ENCODE measurements at regions not wholly inside any gene's neighbourhood (a gene's known extent, or its start where the extent isn't known, plus 50 kb on each side); places are given as distances from the start of the nearest gene placed in this dataset.

DNA sequence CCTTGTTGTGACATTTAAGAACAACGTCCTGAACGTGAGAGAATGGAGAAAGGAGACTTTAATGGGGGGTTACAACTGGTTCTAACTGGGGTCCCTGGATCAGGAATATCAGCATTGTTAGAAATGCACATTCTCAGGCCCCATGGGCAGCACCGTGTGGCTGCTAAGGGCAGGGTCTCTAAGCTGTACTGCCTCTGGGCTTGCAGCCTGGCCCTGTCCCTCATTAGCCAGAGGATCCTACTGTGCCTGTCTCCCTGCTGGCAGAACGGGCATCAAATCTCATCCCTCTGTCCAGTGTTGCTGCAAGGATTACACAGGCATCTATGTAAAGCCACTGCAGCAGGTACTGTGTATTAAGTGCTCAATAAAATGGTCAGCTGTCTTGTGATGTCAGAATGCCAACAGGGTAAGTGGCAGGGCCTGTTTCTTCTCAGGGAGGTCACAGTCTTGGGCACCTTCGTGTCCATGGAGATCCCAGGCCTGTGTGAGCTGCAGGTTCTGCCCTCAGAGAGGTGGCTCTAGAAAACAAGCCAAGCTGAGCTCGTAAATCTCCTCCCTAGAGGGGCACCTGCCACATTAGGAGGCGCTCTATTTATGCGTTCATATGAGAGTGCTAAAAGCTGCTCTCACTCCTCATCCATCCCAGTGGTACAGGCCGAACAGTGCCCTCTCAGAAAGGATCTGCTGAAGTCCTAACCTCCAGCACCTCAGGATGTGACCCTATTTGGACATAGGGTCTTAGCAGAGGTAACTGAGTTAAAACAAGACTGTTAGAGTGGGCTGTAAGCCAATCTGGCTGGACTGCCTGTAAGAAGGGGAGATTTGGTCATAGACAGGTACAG, 210.5 kb downstream of the GADD45G start:
- no peak for DNase-seq

DNA sequence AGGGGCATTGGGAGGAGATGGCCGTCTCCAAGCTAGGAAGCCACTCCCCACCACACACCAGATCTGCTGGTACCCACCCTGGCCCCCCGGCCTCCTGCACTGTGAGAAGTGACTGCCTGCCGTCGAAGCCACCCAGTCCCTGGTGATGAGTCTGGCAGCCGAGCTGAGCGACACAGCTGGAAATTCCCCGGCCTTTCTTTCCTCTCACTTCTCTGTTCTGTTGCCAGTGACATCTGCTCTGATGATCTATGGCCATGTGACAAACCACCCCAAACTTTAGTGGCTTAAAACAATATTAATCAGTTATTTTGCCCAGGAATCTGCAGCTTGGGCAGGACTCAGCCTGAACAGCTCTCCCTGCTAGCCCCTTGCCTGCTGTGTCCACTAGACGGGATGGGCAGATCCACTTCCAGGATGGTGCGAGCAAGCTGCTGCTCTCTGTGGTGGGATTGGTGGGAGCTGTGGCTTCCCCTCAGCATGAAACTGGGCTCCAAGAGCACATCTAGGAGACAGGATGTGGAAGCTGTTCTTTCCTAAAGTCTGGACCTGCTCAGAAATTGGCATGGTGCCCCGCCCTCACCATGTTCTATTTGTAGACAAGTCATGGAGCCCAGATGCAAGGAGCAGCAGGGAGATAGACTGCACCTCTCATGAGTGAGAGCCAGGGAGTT, 211.2 kb downstream of the GADD45G start:
- DNase-seq: no peak

DNA sequence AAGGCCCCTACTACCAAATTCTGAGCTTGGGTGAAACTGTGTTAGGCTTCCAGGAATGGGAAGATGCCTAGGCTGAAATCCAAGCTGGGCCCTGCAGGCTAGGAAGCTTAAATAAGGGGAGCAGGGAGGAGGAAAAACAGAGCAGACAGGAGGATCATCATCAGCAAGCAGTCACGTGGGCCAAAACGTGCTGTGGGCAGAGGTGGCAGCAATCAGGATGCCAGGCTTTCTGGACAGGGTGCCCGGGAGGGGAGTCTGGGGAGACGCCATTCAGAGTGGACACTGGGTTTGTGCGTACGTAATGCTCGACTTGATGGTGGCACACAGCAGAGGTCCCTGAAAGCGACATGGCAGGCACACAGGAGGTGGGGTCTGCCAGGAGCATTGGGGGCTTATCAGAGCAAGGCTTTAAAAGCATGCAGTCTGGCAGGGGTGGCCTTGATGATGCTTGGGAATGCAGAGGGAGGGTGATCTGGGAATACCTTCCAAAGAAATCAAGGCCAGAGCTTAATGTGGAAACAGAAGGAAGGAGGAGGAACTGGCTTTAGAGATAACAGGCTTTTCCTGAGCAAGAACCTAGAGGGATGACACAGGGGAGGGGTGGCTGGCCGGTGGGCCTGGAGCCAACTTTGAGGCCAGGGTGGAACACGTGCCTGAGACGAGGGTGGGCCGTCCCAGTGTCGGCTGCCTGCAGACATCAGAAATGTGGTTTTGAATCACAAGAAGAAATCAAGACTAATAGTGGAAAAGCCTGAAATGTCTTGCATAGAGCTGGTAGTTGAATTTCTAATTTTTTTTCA, 212.5 kb downstream of the GADD45G start:
- no peak for DNase-seq

DNA sequence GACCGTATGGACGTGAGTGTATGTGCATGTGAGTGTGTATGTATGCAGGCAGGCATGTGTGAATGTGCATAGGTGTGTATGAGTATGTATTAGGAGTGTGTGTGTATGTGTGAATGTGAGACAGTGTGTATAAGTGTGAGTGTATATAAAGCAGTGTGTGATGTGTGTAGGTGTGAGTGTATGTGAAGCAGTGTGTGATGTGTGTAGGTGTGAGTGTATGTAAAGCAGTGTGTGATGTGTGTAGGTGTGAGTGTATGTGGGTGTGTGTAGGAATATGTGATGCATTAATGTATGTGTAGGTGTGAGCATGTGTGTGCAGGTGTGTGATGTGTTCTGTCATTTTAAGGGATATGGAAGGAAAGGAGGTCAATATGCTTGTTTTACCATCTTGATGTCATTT, 215.5 kb downstream of the GADD45G start:
- DNase-seq: no peak

DNA sequence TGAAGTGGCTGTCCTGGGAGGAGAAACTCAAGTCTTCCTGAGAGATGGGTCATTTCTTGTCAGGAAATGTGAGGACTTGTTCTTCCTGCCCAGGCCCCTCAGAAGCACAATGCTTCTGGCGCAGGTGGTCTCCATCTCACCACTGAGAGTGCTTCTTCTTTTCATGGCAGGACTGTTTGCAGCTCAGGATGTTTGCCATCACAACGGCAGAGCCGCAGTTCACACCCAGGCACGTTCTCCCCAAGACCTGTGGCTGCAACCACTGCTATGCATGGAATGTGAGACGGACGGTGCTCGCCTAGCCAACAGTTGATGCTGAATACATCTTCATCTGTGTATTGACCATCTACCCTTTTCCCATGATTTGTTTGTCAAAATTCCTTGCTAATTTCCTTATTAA, 216.3 kb downstream of the GADD45G start:
- no peak for DNase-seq

DNA sequence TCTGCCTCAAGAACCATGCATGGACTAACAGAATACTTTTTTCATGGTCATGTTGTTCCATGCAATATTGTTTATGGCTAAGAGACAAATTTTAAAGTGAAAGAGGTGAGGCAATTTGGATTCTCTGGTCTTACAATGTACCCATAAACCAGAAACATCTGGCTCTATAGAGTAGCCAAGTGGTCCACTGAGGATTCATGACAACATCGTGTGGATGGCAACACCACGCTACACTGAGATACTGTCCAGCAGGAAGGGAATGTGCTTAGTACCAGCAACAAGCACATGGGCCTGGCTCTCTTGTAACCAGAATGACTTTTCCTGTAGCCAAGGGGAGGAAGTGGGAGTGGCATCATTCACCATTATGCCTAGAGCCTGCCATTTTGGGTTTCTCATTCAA, 218.2 kb downstream of the GADD45G start:
- no peak for DNase-seq

DNA sequence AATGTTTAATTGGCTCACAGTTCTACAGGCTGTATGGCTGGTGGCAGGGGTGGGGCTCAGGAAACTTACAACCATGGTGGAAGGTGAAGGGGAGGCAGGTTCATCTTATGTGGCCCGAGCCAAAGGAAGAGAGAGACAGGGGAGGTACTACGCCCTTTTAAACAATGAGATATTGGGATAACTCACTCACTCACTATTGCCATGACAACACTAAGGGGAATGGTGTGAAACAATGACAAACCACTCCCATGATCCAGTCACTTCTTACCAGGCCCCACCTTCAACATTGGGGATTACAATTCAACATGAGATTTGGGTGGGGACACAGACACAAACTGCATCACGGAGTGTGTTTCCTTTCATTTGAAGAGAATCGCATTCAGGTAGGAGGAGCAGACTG, 220.9 kb downstream of the GADD45G start:
- DNase-seq: no peak

DNA sequence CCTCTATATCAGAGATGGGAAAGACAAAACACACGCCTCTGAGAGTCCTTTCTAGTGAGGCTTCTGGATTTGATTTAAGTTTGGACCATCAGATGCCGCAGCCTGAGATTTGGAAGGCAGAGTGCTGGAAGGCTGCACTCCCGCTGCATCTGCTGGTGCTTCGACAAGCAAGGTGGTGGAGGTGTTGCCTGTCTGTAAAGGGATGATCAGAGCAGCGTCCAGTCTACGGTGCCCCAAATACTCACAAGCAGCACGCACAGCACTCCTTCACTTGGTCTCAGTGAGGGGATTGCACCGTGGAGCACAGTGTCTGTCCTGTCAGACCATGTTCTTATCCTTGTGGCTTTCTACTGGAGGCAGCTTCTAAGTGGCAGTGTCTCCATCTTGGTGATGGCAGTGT, 221.4 kb downstream of the GADD45G start:
- no peak for DNase-seq

DNA sequence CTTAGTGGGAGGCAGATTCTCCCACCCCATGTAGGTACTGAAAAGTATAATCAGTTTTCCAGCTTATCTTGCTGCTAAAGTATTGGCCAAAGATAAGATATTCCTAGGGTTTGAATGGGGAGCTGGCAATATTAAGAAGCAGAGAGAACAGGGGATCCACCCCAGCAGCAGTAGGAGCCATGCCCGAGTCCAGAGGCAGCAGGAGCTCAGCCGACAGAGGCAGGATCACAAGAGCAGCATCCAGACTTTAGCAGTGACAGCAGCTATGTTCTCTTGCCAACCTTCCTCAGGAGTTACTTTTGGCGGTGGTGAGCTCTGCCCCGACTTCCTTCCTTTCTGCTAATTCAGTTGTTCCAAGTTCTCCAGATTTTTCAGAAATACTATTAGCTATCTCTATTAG, 224.5 kb downstream of the GADD45G start:
- no peak for DNase-seq

DNA sequence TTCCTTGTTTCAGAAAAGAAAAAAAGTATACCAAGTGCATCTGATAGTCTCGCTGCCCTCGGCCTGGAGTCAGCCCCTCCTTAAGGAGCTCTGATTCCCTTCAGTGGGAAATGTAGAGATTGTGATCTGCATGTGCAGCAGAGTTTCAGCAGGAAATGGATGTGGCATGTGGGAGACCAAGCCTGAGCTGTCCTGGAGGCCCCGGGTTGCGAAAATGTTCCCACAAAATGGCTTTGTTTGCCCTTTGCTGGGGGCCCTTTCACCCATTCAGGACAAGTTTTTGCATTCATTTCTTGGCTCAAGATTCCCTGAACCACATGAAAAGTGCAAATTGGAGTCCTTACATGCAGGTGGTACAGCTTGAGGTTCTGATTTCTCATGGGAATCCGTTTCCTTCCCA, 230.9 kb downstream of the GADD45G start:
- DNase-seq: no peak

DNA sequence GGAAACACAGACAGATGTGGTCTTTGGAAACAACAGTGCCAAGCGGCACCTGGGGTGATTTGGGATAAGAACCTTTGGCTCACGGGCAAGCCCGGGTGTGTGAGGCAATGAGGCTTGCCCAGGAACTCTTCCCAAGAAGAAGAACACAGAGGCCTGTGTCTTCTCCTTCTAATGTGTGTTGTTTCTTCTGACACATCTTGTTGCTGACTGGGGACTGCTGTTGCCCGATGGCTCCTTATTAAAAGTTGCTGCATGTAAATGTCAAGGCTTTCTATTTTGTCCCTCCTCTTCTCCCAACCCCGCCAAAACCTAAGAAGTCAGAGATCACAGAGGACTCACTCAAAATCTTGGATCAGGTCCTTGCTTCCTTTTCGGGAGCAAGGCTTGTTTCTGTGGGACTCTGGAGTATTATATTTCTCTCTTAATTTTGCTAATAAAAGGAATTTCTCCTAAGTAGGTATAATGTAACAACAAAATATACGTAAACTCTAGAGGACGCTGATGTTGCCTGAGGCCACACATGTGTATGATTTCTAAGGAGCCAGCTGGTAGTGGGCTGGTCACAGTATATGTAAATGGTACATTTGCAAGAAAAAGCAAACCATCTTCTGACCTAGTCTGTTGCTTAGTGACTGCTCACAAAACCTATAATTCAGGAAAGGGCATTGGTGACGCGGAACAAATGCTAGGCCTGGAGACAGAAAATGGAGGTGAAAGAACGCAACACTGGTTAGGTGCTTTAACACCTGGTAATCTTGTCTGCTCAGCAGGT, 232.5 kb downstream of the GADD45G start:
- DNase-seq: no peak

DNA sequence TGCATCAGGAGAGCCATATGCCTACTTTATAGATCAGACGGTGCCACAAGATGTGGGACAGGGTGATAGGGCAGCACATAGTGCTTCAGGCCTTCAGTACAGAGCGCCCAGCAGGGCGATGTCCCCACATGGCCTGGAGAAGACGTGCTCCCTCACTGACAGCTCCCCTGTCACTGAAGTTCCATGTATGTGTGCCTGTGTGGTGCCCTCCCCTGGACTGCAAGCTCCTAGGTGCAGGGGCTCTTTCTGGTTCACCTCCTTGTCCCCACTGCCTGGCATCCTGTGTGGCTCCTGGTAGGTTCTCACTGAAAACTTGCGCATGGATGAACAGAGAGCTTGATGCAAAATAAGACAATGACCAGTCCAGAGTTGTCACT, 233.1 kb downstream of the GADD45G start:
- DNase-seq: no peak

DNA sequence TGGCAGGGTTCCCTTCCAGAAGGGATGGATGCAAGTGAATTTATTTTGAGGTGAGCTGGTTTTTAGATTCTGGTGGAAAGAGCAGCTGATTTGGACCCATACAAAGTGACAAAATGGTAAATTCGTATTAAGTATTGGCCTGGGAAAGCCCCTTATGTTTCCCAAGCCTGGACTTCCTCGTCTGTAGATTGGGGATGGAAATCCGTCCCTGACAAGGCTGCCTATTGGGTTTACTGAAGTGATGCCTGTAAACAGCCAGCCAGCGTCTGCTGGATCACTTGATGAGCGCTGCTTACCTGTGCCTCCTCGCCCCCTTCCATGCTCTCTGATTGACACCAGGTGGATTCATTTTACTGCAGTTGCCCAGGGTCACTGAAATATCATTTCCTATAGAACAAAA, 233.8 kb downstream of the GADD45G start:
- DNase-seq: no peak

DNA sequence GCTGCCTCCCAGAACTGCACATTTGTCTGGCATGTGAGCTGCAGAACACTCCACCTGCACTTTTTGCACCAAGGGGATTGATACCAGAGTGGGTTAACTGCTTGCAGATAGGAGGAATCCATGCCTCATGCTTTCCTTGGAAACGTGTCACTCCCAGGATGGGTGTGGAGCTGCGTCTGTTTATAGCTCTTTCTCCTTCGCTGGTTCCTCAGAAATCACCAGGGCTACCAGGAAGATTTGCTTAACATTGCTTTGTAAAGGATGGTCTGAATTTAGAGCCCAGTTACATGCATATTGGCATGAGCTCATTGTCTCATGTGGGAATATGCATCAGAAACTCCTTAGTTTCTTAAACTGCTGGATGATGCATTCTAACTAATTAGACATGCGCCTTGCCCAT, 234.6 kb downstream of the GADD45G start:
- no peak for DNase-seq

DNA sequence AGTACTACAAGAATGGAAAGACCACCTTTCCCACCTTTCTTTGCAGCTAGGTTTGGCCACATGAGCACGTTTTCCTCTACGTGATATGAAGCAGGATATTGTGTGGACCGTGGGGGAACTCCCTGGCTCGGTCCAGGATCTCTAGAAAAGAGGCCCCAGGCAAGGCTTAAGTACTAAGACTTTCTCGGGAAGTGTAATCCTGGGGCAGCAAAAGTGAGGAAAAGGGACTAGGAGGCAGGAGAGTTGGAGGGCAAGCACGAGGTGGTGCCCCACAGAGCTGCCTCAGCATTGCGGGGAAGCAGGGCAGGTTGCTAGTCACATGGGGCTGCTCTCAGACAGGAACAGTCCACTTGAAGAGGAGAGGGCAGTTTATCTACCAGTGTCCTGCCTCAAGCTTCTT, 235.1 kb downstream of the GADD45G start:
- no peak for DNase-seq

DNA sequence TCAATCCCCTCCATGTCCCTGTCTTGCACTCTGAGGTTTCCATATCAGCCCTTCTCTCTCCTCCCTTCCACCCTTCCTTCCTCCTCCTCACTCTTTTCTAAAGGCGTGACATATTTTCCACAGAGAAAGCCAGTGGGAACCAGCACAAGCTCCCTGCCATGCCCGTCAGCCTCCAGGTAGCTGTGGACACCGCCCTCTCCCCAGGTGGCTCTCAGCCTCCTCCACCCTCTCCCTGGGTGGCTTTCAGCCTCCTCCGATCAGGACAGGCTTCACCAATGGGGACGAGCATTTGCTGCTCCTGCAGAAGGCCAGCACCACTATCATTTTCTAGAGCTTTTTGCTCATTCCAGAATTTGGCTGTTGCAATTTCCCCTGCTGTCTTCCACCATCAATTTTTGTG, 236.6 kb downstream of the GADD45G start:
- DNase-seq: no peak

DNA sequence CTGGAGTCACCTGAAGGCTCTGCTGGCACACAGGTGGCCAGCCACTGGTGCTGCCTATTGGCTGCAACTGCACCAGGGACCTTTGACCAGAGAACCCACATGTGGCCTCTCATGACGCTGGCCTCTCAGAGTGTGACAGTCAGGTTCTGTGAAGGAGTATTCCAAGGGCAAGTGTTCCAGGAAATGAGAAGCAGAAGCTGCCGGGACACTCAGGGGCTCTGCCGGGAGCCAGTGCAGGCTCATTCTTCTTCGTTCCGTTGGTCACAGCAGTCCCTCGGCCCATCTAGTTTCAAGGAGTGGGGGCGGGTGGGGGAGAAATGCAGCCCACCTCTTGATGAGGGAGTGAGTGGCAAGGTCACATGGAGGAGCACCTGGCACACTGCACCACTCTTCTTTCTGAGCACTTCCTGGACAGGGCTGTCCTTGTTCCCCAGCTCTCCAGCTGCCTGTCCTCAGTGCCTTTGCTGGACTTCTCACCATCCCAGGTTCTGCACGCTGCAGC, 237.5 kb downstream of the GADD45G start:
- no peak for DNase-seq

DNA sequence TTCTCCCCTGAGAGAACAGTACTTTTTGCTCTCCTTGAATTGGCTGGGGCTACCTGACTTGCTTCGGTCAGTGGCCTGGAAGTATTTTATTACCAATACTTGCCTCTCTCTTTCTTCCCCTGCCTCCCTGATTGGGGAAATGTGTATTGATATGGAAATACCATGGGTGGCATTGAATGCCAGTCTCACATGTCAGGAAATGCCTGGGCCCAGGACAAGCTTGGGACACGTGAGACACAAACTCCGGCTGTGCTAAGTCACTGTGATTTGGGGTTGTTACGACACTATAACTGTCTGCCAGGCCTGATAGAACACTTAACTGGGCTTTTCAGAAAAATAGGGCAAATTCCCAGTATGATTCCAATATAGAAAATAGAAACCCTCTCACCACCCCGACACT, 238.3 kb downstream of the GADD45G start:
- DNase-seq: no peak

DNA sequence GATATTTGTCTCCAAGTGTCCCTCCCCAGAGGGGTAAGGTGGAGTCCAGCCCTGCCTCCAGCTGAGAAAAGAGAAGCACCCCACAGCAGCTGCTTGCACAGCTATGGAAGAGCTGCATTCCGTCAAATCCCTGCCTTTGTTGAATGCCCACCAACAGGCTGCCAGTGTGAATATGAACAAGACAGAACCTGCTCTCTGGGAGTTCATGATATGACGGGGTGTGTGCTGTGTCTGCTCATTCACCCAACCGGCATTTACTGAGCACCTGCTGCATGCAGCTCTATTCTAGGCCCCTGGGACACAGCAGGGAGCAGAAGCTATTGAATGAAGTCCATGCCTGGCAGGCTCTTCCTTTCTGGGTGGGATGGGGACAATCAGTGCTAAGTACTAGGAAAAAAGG, 238.8 kb downstream of the GADD45G start:
- no peak for DNase-seq

DNA sequence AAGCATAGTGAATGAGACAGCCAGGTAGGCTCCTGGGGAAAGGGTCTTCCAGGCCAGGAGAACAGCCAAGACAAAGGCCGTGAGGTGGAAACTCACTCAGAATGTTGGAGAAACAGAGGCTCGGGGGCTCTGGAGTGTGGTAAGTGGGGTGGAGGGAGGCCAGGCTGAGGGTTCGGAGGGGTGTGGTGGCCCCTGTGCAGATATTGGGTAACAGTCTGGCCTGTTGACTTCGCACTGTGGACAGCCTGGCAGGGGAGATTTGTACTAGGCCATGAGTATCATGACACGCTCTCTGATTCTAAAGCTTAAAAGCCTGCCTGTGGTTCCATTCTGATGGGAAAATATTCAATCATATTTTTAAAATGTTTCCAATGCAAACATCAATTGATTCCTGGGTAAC, 239.3 kb downstream of the GADD45G start:
- no peak for DNase-seq

DNA sequence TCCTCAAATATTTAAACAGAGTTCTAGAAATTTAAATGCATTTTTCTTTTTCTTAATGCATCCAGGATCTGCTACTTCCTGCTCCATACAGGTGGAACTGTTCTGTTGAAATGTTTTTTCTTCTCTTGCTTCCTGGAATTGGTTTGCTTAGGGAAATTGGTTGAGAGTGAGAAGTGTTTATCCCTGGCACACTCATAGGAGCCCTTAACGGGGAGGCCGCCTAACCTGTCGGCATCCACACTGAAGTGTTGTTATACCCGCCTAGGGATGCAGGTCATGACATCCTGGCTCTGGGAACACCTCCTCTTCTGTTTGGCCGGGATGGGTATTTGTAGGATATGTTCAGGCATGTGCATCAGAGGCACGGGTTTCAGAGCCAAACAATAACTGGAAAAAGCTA, 239.7 kb downstream of the GADD45G start:
- no peak for DNase-seq

DNA sequence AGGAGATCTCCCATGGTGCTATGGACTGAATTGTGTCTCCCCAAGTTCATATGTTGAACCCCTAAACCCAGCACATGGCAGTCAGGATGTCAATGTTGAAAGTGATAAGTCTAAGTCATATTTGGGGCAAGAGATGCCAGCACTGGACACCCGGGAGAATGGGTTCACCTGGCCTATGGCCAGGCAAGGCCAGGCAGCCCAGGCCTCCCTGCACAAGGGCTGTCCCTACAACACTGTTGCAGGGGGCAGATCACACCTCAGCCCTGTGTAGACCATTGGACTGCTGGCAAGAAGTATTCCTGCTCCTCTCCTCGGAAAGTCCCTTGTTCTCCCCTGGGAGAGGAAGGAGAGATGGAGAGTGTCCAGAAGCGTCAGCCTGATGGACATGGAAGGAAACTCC, 240.5 kb downstream of the GADD45G start:
- no peak for DNase-seq

DNA sequence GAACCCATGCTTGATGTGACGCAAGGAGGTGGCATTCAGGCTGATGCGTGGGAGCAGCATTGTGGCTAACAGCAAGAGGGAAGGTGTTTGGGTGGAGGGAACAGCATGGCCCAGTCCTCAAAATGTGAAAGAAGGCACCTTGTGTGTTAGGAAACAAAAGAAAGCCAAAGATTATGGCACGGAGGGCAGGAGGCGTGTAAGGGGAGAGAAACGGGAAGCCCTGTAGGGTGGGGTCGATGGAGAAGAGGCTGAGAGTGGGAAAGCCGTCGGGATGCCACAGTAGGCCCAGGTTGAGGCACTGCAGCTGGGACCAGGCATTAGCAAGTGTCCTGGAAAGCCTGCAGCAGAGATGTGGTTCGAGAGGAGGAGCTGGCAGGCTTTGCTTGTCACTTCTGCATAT, 241.1 kb downstream of the GADD45G start:
- DNase-seq: no peak
